ENCODE measurements at regions not wholly inside any gene's neighbourhood (a gene's known extent, or its start where the extent isn't known, plus 50 kb on each side); places are given as distances from the start of the nearest gene placed in this dataset.

- no peak for TF ChIP-seq CTCF (IDR thresholded peaks at IDR 0.05; ENCODE audit: insufficient read depth, low read length)
- TF ChIP-seq REST (IDR thresholded peaks at IDR 0.05; ENCODE audit: insufficient replicate concordance, low read depth) = no peak
- no peak for TF ChIP-seq GABPA (IDR thresholded peaks at IDR 0.05; ENCODE audit: low read depth)
- no peak for TF ChIP-seq POLR2AphosphoS5 (IDR thresholded peaks at IDR 0.05; ENCODE audit: low read depth)
Observed at GRCh38 chr16:31712064-31712540, 161.5 kb upstream of the ZNF267 start.
